Right cardiac atrium (tissue), 5 donors: ENCODE measurements at regions not wholly inside any gene's neighbourhood (a gene's known extent, or its start where the extent isn't known, plus 50 kb on each side); places are given as distances from the start of the nearest gene placed in this dataset.

ENCODE experiments used
- ATAC-seq, 2 donors: fragments of 200-7000 bp; cut with Tn5 transposase; one replicate each; pipeline versions ENCODE4 v1.8.0 to v1.9.1; 2020; ENCODE audit warnings: moderate library complexity in 2 of 2, mild to moderate bottlenecking in 1 of 2
- DNase-seq, 3 donors: peaks; one replicate each; pipeline ENCODE4 v3.0.0-alpha.2; 2020
- H3K27ac ChIP-seq: one replicate; pipeline ENCODE4 v1.5.1; 2013; ENCODE audit warnings: mild to moderate bottlenecking, low read length, control low read depth, moderate library complexity
- H3K27me3 ChIP-seq: one replicate; pipeline ENCODE4 v1.6.1; 2013; ENCODE audit not compliant: control insufficient read depth, insufficient read depth
- H3K4me1 ChIP-seq: one replicate; pipeline ENCODE4 v1.6.1; 2013; ENCODE audit warnings: low read length; ENCODE audit not compliant: control insufficient read depth, insufficient read depth
- H3K4me3 ChIP-seq: one replicate; pipeline ENCODE4 v1.5.1; 2013; ENCODE audit warnings: low read length, control low read depth
- H3K9me3 ChIP-seq: one replicate; pipeline ENCODE4 v1.6.1; 2013; ENCODE audit warnings: low read length; ENCODE audit not compliant: control insufficient read depth
- WGBS: extraction: QIAGEN DNeasy Blood & Tissue Kit; methylation state at CpG from one replicate; pipeline ENCODE4 v1.1.7; 2013; 5-methylcytosine and 5-hydroxymethylcytosine counted together
- intact Hi-C, 4 donors: fragments of 100-400 bp; cut with DNase I; formaldehyde crosslinking; loops; one replicate each; pipeline versions ENCODE4 v1.11.0 to v1.14.0; 2022 to 2023
- donor health status: healthy with polysubstance abuse.
- donor health status: DM: no; HTN: yes; CAD: no.
- donor health status: DM: no; HTN: no; CAD: no.
- donor health status: DM: no; HTN: yes; CAD: no; lungs with severe emphysema.
- donor health status: DM: yes; HTN: yes; CAD: no.

- intact Hi-C loops = no loop called here
- H3K4me1 ChIP-seq = peaks cover 8% of the 10 kb centered on the region
- DNase-seq (peak; percentile 28 to 59 (median 56)), ATAC-seq (peak in 1 of 2 donors; percentile 21)
- no peaks in the 10 kb centered on the region for H3K27me3 ChIP-seq
- H3K4me3 ChIP-seq = no peak overlapping the region
- no peaks in the 10 kb centered on the region for H3K9me3 ChIP-seq
- 27% methylated on average over 6 of the region's 6 CpGs for WGBS
- no peak overlapping the region for H3K27ac ChIP-seq
Measured at GRCh38 chr20:33908336-33908735, 85.4 kb upstream of the RALY start.

- intact Hi-C loops = no loop called here
- WGBS = 96% methylated on average over 6 of the region's 6 CpGs
- H3K4me3 ChIP-seq = no peak overlapping the region
- no peaks in the 10 kb centered on the region for H3K27me3 ChIP-seq
- no peak overlapping the region for H3K27ac ChIP-seq
- DNase-seq (no peak), ATAC-seq (no peak)
- H3K4me1 ChIP-seq = peaks cover 8% of the 10 kb centered on the region
- H3K9me3 ChIP-seq = no peaks in the 10 kb centered on the region
Measured at GRCh38 chr20:33908868-33909267, 84.8 kb upstream of the RALY start.

GRCh38 chr20:33909331-33909921, 84.3 kb upstream of the RALY start:
- DNase-seq (peak in 1 of 3 donors; percentile 34), ATAC-seq (peak; percentile 77 to 82)
- no peak overlapping the region for H3K4me3 ChIP-seq
- H3K27ac ChIP-seq = no peak overlapping the region
- 54% methylated on average over 6 of the region's 6 CpGs for WGBS
- peaks cover 8% of the 10 kb centered on the region for H3K4me1 ChIP-seq
- intact Hi-C loops = no loop called here
- H3K27me3 ChIP-seq = no peaks in the 10 kb centered on the region
- H3K9me3 ChIP-seq = no peaks in the 10 kb centered on the region

GRCh38 chr20:33910056-33910455, 83.7 kb upstream of the RALY start:
- ATAC-seq (peak; percentile 83 to 87), DNase-seq (no peak)
- no peaks in the 10 kb centered on the region for H3K27me3 ChIP-seq
- intact Hi-C loops = no loop called here
- peaks cover 8% of the 10 kb centered on the region for H3K4me1 ChIP-seq
- no peak overlapping the region for H3K4me3 ChIP-seq
- H3K27ac ChIP-seq = no peak overlapping the region
- WGBS = 30% methylated on average over 2 of the region's 2 CpGs
- H3K9me3 ChIP-seq = no peaks in the 10 kb centered on the region

- H3K4me1 ChIP-seq = peaks cover 8% of the 10 kb centered on the region
- no peak overlapping the region for H3K4me3 ChIP-seq
- H3K27me3 ChIP-seq = no peaks in the 10 kb centered on the region
- H3K9me3 ChIP-seq = no peaks in the 10 kb centered on the region
- intact Hi-C loops = no loop called here
- no peak overlapping the region for H3K27ac ChIP-seq
- DNase-seq (no peak), ATAC-seq (no peak)
- 89% methylated on average over 6 of the region's 6 CpGs for WGBS
Measured at GRCh38 chr20:33910529-33911327, 83.0 kb upstream of the RALY start.

- Histone ChIP-seq H3K4me3 (no peak overlapping the region), H3K4me1 (peaks cover 3% of the 10 kb centered on the region), H3K9me3 (no peaks in the 10 kb centered on the region), H3K27me3 (no peaks in the 10 kb centered on the region), H3K27ac (no peak overlapping the region)
- intact Hi-C loops = no loop called here
- 65% methylated on average over 4 of the region's 4 CpGs for WGBS
- ATAC-seq (no peak), DNase-seq (no peak)
Measured at GRCh38 chr20:33914919-33915318, 78.8 kb upstream of the RALY start.

GRCh38 chr20:33915726-33916331, 77.9 kb upstream of the RALY start:
- Histone ChIP-seq H3K27ac (no peak overlapping the region), H3K9me3 (no peaks in the 10 kb centered on the region), H3K4me1 (peaks cover 3% of the 10 kb centered on the region), H3K4me3 (no peak overlapping the region), H3K27me3 (no peaks in the 10 kb centered on the region)
- ATAC-seq (peak in 1 of 2 donors; percentile 28), DNase-seq (peak in 2 of 3 donors; percentile 67 to 71)
- intact Hi-C loops = no loop called here
- WGBS = 67% methylated on average over 6 of the region's 6 CpGs

- no peak overlapping the region for H3K4me3 ChIP-seq
- no peak for DNase-seq
- no peak overlapping the region for H3K27ac ChIP-seq
- no peaks in the 10 kb centered on the region for H3K27me3 ChIP-seq
- intact Hi-C loops = no loop called here
- H3K9me3 ChIP-seq = no peaks in the 10 kb centered on the region
- WGBS = 86% methylated on average over 2 of the region's 2 CpGs
- peaks cover 3% of the 10 kb centered on the region for H3K4me1 ChIP-seq
- no peak for ATAC-seq
Measured at GRCh38 chr20:33916768-33917167, 76.9 kb upstream of the RALY start.

GRCh38 chr20:33917831-33918525, 75.7 kb upstream of the RALY start:
- peak; percentile 80 to 81 for ATAC-seq
- WGBS = 39% methylated on average over 6 of the region's 6 CpGs

GRCh38 chr20:33918662-33919061, 75.0 kb upstream of the RALY start:
- DNase-seq = no peak
- no peaks in the 10 kb centered on the region for H3K9me3 ChIP-seq
- 99% methylated on average over 5 of the region's 5 CpGs for WGBS
- H3K27me3 ChIP-seq = no peaks in the 10 kb centered on the region
- no peak overlapping the region for H3K4me3 ChIP-seq
- peaks cover 3% of the 10 kb centered on the region for H3K4me1 ChIP-seq
- ATAC-seq = no peak
- no peak overlapping the region for H3K27ac ChIP-seq
- intact Hi-C loops = no loop called here

More at GRCh38 chr20:33917831-33918525, 75.7 kb upstream of the RALY start:
- H3K27me3 ChIP-seq = no peaks in the 10 kb centered on the region
- H3K9me3 ChIP-seq = no peaks in the 10 kb centered on the region
- intact Hi-C loops = no loop called here
- H3K4me3 ChIP-seq = no peak overlapping the region
- peaks cover 3% of the 10 kb centered on the region for H3K4me1 ChIP-seq
- H3K27ac ChIP-seq = no peak overlapping the region
- peak in 2 of 3 donors; percentile 41 to 72 for DNase-seq

GRCh38 chr20:33919653-33920052, 74.1 kb upstream of the RALY start:
- DNase-seq (no peak), ATAC-seq (no peak)
- no peaks in the 10 kb centered on the region for H3K9me3 ChIP-seq
- H3K4me1 ChIP-seq = peaks cover 3% of the 10 kb centered on the region
- H3K27ac ChIP-seq = no peak overlapping the region
- WGBS = 90% methylated on average over 5 of the region's 5 CpGs
- no peak overlapping the region for H3K4me3 ChIP-seq
- intact Hi-C loops = no loop called here
- H3K27me3 ChIP-seq = no peaks in the 10 kb centered on the region
